Upper lobe of right lung (tissue), 1 donor: ENCODE measurements at regions not wholly inside any gene's neighbourhood (a gene's known extent, or its start where the extent isn't known, plus 50 kb on each side); places are given as distances from the start of the nearest gene placed in this dataset.

Experiments used
- ATAC-seq: fragments of 200-7000 bp; cut with Tn5 transposase; one replicate; pipeline ENCODE4 v1.9.1; 2020; ENCODE audit warnings: mild to moderate bottlenecking, moderate library complexity
- DNase-seq: peaks from one replicate; pipeline ENCODE4 v3.0.0-alpha.2; 2020
- H3K27ac ChIP-seq: fragments of 200-600 bp; one replicate; pipeline ENCODE4 v1.8.0; 2022
- H3K27me3 ChIP-seq: fragments of 200-600 bp; one replicate; pipeline ENCODE4 v1.8.0; 2022; ENCODE audit warnings: mild to moderate bottlenecking
- H3K36me3 ChIP-seq: fragments of 200-600 bp; one replicate; pipeline ENCODE4 v1.8.0; 2022
- H3K4me1 ChIP-seq: fragments of 200-600 bp; one replicate; pipeline ENCODE4 v1.8.0; 2022
- H3K4me3 ChIP-seq: fragments of 200-600 bp; one replicate; pipeline ENCODE4 v1.8.0; 2022; ENCODE audit warnings: mild to moderate bottlenecking
- H3K9me3 ChIP-seq: fragments of 200-600 bp; one replicate; pipeline ENCODE4 v1.8.0; 2022
- CTCF ChIP-seq: fragments of 200-600 bp; IDR thresholded peaks from one replicate; pipeline ENCODE4 v1.8.0; 2022; ENCODE audit warnings: antibody characterized with exemption
- intact Hi-C: fragments of 100-400 bp; cut with DNase I; formaldehyde crosslinking; loops from one replicate; pipeline ENCODE4 v1.11.0; 2022
- donor health status: DM: no; HTN: yes; CAD: no; lungs with severe emphysema.

- TF ChIP-seq CTCF, result no peak
- DNase-seq (no peak), ATAC-seq (no peak)
- Histone ChIP-seq H3K36me3 (no peaks in the 10 kb centered on the region), H3K27me3 (no peaks in the 10 kb centered on the region), H3K4me3 (no peak overlapping the region), H3K4me1 (no peaks in the 10 kb centered on the region), H3K9me3 (no peaks in the 10 kb centered on the region), H3K27ac (no peak overlapping the region)
- intact Hi-C loops, result no loop called here
These were observed 209.7 kb upstream of the SP4 start for GRCh38 chr7:21218155-21218554.

GRCh38 chr7:21221130-21221529 is 206.8 kb upstream of the SP4 start:
- Histone ChIP-seq H3K27me3 (no peaks in the 10 kb centered on the region), H3K27ac (no peak overlapping the region), H3K4me1 (no peaks in the 10 kb centered on the region), H3K9me3 (no peaks in the 10 kb centered on the region), H3K36me3 (no peaks in the 10 kb centered on the region), H3K4me3 (no peak overlapping the region)
- ATAC-seq (no peak), DNase-seq (no peak)
- intact Hi-C loops, result no loop called here
- no peak for TF ChIP-seq CTCF

- Histone ChIP-seq H3K27ac (no peak overlapping the region), H3K4me3 (no peak overlapping the region), H3K4me1 (no peaks in the 10 kb centered on the region), H3K36me3 (no peaks in the 10 kb centered on the region), H3K27me3 (peaks cover 6% of the 10 kb centered on the region), H3K9me3 (no peaks in the 10 kb centered on the region)
- intact Hi-C loops, result no loop called here
- no peak for DNase-seq
- no peak for ATAC-seq
- no peak for TF ChIP-seq CTCF
These were observed 189.3 kb upstream of the SP4 start for GRCh38 chr7:21238400-21239116.

- ATAC-seq (no peak), DNase-seq (no peak)
- Histone ChIP-seq H3K4me1 (no peaks in the 10 kb centered on the region), H3K9me3 (no peaks in the 10 kb centered on the region), H3K36me3 (no peaks in the 10 kb centered on the region), H3K27me3 (peaks cover 24% of the 10 kb centered on the region), H3K4me3 (no peak overlapping the region), H3K27ac (no peak overlapping the region)
- intact Hi-C loops, result no loop called here
- no peak for TF ChIP-seq CTCF
These were observed 184.6 kb upstream of the SP4 start for GRCh38 chr7:21243265-21243664.

DNA sequence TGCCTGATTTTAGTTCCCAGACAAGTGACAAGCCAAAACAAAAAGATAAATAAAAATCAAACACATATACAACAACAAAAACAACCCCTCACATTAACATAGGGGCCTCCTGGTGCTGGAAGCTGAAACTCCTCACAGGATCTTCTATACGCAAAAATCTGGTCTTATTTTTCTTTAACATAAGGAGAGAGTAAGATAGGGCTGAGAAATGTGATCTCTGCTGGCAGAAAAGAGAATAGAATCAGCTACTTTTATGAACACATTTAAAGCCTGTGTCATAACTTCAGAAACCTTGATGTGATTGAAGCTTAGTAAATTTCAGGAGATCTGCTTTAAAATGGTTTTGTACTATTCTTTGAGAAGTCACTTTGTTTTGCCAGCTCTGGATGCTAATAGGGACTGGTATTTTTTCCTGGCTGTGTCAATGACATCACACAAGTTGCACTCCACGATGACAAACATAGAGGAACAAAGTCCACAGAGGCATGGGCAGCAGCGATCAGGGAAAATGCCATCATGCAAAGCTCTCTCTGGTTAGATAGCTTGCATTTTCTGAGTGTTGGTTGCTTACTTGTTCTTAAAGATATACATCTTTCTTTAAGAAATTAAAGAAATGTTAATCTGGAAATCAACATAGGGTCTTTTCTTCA is 176.6 kb upstream of the SP4 start:
- Histone ChIP-seq H3K36me3 (no peaks in the 10 kb centered on the region), H3K27ac (no peak overlapping the region), H3K27me3 (peaks cover 73% of the 10 kb centered on the region), H3K9me3 (no peaks in the 10 kb centered on the region), H3K4me1 (no peaks in the 10 kb centered on the region), H3K4me3 (no peak overlapping the region)
- intact Hi-C loops, result no loop called here
- ATAC-seq, result no peak
- no peak for DNase-seq
- no peak for TF ChIP-seq CTCF
